Fibroblast of villous mesenchyme (primary cell): ENCODE measurements at regions not wholly inside any gene's neighbourhood (a gene's known extent, or its start where the extent isn't known, plus 50 kb on each side); places are given as distances from the start of the nearest gene placed in this dataset.

Experiments
- DNase-seq: peaks from one replicate; pipeline ENCODE4 v3.0.0-alpha.2; 2010; ENCODE audit warnings: low read depth
- H3K4me3 ChIP-seq: 2 replicates; pipeline ENCODE4 v1.5.1; 2011; ENCODE audit warnings: low read depth, mild to moderate bottlenecking, low read length
- CTCF ChIP-seq: IDR thresholded peaks from 2 replicates; pipeline ENCODE4 v1.5.1; 2012; ENCODE audit warnings: low read depth, mild to moderate bottlenecking, low read length; ENCODE audit not compliant: insufficient read depth

- TF ChIP-seq CTCF = no peak
- H3K4me3 ChIP-seq = no peak overlapping the region
- DNase-seq = no peak
These were observed 102.5 kb downstream of the KCNA4 start for GRCh38 chr11:29914203-29914930.

- no peak for TF ChIP-seq CTCF
- H3K4me3 ChIP-seq = no peak overlapping the region
- DNase-seq = no peak
These were observed 103.5 kb downstream of the KCNA4 start for GRCh38 chr11:29913352-29913751.

GRCh38 chr11:29900382-29900781 is 116.4 kb downstream of the KCNA4 start:
- no peak for TF ChIP-seq CTCF
- H3K4me3 ChIP-seq = no peak overlapping the region
- no peak for DNase-seq

- TF ChIP-seq CTCF = no peak
- H3K4me3 ChIP-seq = no peak overlapping the region
- DNase-seq = no peak
These were observed 137.3 kb downstream of the KCNA4 start for GRCh38 chr11:29879560-29879959.

- DNase-seq = no peak
- no peak for TF ChIP-seq CTCF
- no peak overlapping the region for H3K4me3 ChIP-seq
These were observed 140.6 kb downstream of the KCNA4 start for GRCh38 chr11:29876192-29876591.

- DNase-seq = no peak
- no peak for TF ChIP-seq CTCF
- H3K4me3 ChIP-seq = no peak overlapping the region
These were observed 169.6 kb downstream of the KCNA4 start for GRCh38 chr11:29847219-29847618.

GRCh38 chr11:29844701-29845379 is 172.0 kb downstream of the KCNA4 start:
- no peak for DNase-seq
- H3K4me3 ChIP-seq = no peak overlapping the region
- no peak for TF ChIP-seq CTCF
